Raji (cell line): ENCODE measurements at regions not wholly inside any gene's neighbourhood (a gene's known extent, or its start where the extent isn't known, plus 50 kb on each side); places are given as distances from the start of the nearest gene placed in this dataset.

Experiments used
- POLR2A ChIP-seq: IDR thresholded peaks from 2 replicates; pipeline ENCODE4 v1.6.1; 2011; ENCODE audit warnings: low read depth, low read length, control low read depth; ENCODE audit not compliant: insufficient read depth

DNA sequence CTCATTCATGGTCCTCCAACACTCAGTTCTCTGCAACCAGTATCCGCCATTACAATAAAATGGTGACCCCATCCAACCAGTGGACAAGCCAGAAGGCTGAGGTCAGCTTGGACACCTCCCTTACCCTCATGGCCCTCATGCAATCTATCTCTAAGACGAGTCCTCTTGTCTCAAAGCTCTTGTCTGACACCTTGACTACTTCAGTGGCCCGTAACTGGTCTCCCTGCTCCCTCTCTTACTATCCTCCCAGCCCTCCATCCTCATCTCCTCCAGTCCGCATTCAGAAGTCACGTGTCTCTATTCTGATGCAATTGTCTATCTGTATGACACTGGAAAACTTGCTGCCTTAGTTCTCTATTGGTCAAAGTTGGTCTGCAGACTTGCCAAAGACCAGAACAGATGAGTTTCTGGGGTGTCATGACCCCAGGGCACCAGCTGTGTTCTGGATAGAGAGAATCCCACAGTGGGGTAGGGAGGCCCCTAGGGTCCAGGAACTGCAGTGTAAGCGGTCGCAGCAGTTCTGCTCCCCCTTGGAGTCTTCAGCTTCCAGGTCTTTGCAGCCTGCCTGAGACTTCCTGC is 59.6 kb upstream of the RNF24 start:
- TF ChIP-seq POLR2A = no peak

DNA sequence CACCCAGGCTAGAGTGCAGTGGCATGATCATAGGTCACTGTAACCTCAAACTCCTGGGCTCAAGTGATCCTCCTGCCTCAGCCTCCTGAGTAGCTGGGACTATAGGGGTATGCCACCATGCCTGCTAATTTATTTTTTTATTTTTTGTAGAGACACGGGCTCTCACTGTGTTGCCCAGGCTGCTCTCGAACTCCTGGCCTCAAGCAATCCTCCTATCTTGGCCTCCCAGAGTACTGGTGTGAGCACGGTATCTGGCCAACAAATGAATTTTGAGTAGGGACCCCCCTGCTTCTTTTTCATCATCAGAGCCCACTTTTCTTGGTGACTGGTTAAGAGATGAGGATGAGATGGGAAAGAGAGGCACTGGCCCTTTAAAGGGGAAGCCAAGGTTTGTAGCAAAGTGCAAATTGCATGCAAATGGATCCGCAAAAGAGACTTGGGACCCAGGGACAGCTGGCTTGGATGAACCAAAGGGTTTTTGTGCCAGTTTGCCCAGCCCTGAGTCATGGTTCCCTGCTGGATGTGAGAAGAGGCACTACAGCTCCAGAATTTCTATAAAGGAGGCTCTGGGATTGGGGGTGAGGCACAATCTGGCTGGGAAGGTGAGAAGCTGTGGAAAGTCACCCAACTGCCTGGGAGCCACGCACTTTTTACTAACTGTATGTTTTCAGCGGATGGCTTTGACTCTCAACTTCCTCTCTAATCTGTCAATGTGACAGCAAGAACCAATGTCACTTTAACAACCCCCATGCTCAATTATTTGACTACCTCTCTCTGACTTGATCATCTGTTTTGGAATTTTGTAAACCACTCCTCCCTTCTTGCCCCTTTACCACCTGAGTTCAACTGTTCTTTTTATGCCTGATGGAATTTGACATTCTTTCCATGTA is 58.7 kb upstream of the RNF24 start:
- TF ChIP-seq POLR2A = no peak

- no peak for TF ChIP-seq POLR2A
Measured at GRCh38 chr20:4071178-4071693, 55.9 kb upstream of the RNF24 start.

GRCh38 chr20:4070323-4071177 is 55.2 kb upstream of the RNF24 start:
- no peak for TF ChIP-seq POLR2A

DNA sequence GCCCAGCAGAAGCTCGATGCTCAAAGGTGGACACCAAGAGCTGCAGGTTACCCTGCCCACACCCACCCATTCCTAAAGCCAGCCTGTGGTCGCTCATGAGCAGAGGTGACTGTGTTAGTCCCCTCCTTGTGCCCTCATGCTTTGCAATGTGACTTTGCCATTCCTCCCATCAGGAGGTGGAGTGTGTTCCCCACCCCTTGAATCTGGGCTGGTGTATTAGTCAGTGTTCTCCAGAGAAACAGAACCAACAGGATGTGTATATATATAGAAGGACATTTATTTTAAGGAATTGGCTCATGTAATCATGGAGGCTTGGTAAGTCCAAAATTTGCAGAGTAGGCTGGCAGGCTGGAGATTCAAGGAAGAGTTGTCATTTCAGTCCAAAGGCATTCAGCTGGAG is 54.4 kb upstream of the RNF24 start:
- TF ChIP-seq POLR2A = no peak

- TF ChIP-seq POLR2A = no peak
Measured at GRCh38 chr20:4068708-4069107, 53.4 kb upstream of the RNF24 start.

DNA sequence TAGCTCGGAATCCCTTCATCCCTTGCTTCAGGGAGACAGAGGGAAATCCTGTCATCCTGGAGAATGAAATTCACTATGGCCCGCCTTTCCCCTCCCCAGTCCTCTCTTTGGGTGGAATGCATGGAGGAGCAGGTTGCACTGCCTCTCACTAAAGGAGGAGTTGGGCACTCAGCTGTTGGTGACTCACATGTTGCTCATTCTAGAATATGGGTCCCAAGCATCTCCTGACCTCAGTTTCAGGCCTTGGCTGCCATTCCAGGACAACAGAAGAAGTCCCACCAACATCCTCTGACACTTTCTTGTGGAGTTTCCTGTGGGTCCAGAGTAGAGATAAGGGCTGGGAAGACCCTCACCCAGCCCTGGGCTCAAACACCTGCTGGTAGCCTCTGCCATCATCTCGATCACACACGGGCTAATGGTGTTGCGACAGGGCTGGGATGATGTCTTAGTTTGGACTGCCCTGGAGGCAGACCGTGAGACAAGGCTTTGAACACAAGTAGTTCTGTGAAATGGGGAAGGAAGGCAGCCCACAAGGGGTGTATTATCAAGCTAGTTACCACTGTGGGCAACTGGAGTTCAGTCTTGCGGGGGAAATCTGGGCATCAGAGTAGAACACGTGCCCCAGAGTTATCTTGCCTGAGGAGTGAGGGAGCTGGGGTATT is 52.4 kb upstream of the RNF24 start:
- no peak for TF ChIP-seq POLR2A

- TF ChIP-seq POLR2A = no peak
Measured at GRCh38 chr20:4066551-4066950, 51.2 kb upstream of the RNF24 start.

GRCh38 chr20:4065391-4065844 is 50.1 kb upstream of the RNF24 start:
- no peak for TF ChIP-seq POLR2A
